ENCODE measurements at regions not wholly inside any gene's neighbourhood (a gene's known extent, or its start where the extent isn't known, plus 50 kb on each side); places are given as distances from the start of the nearest gene placed in this dataset.

DNA sequence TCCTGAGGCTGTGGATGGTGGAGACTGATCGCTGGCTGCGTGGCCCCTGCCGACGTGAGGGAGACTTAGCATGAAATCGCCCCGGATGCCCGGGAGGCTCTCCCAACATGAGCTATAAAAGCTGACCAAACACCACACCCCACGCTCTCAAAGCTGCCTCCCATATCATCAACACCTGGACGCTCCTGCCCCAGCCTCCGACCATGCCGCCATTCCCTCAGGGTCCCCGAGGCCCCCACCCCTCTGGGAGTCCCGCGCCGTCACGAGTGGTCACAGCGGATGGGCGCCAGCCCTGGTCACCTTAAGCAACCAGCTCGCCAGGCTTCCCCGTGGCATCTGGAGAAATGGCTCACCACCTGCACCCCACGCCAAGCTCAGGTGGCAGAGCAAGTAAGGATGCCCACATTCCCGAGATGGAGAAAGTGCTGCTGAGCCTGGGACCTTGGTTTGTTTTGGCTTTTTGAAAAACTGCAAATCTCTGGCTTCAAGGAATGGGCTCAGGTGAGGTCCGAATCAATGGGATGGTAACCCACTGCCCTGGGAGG is 196.0 kb downstream of the MED10 start:
- no peak for TF ChIP-seq POLR2A (IDR thresholded peaks at IDR 0.05; ENCODE audit: low read length)
- no peak for TF ChIP-seq GATA1 (IDR thresholded peaks at IDR 0.05; ENCODE audit: low read depth, low read length)

All from erythroblast (primary cell).